22Rv1 (cell line): ENCODE measurements at regions not wholly inside any gene's neighbourhood (a gene's known extent, or its start where the extent isn't known, plus 50 kb on each side); places are given as distances from the start of the nearest gene placed in this dataset.

ENCODE experiments used
- H3K27ac ChIP-seq: fragments of 450-650 bp; 2 replicates; pipeline ENCODE4 v1.5.1; 2017
- ZFX ChIP-seq: fragments of 450-650 bp; IDR thresholded peaks from 2 replicates; pipeline ENCODE4 v1.6.1; 2017; ENCODE audit warnings: antibody characterized with exemption, borderline replicate concordance
- TF ChIP-seq, protein P1 (sequence below): fragments of 450-650 bp; IDR thresholded peaks from 2 replicates; pipeline ENCODE4 v1.5.1; 2017; ENCODE audit warnings: mild to moderate bottlenecking

DNA sequence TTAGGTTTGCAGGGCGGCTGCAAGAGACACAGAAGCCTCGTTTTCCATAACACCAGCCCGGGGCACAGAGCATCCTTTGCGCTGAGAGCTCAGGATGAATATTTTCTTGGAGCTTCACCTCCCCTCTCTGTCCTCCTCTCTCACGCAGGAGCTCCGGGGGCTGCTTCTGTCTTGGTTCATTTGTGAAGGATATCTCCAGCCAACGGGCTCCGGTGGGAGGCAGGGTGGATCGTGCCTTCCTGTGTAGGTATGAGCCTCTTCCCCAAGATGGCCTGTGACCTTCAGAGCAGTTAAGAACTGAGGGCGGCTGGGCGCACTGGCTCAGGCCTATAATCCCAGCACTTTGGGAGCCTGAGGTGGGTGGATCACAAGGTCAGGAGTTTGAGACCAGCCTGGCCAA, 319.0 kb upstream of the C1orf174 start:
- TF ChIP-seq, protein P1, sequence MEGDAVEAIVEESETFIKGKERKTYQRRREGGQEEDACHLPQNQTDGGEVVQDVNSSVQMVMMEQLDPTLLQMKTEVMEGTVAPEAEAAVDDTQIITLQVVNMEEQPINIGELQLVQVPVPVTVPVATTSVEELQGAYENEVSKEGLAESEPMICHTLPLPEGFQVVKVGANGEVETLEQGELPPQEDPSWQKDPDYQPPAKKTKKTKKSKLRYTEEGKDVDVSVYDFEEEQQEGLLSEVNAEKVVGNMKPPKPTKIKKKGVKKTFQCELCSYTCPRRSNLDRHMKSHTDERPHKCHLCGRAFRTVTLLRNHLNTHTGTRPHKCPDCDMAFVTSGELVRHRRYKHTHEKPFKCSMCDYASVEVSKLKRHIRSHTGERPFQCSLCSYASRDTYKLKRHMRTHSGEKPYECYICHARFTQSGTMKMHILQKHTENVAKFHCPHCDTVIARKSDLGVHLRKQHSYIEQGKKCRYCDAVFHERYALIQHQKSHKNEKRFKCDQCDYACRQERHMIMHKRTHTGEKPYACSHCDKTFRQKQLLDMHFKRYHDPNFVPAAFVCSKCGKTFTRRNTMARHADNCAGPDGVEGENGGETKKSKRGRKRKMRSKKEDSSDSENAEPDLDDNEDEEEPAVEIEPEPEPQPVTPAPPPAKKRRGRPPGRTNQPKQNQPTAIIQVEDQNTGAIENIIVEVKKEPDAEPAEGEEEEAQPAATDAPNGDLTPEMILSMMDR = no peak
- TF ChIP-seq ZFX = no peak

DNA sequence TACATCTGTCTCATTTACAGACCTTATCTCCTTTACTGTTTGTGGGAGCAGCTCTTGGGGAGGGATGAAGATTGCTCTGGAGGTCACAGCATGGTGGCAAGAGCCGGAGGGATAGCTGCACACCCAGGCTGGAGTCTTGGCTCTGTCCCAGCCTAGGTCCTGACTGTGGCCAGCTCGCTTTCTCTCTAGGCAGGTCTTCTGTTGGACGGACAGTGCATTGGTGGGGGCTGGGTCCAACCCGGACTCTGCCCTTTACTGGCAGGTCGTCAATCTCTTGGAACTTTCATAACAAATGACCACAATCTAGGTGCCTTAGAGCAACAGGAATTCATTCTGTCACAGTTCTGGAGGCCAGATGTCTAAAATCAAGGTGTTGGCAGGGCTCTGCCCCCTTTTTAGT, 319.8 kb upstream of the C1orf174 start:
- no peak for TF ChIP-seq ZFX
- TF ChIP-seq, protein P1 = no peak
- no peak overlapping the region for H3K27ac ChIP-seq

More for the DNA sequence above, 319.0 kb upstream of the C1orf174 start:
- no peak overlapping the region for H3K27ac ChIP-seq

DNA sequence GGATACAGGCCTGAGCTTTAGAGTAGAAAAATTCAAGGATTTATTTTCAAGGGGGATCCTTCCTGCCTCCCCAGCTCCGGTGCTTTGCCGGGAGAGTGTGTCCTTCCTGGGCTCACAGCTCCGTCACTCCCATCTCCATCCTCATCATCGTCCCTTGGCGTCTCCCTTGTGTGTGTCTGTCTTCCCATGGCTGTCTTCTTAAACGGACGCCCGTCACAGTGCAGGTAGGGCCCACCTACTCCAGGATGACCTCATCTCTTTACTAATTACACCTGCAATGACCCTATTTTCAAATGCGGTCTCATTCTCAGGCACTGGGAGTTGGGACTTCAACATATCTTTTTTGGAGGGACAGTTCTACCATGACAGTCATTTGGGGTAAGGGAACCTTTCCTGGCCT, 320.3 kb upstream of the C1orf174 start:
- no peak for TF ChIP-seq ZFX
- TF ChIP-seq, protein P1 = no peak
- no peak overlapping the region for H3K27ac ChIP-seq

GRCh38 chr1:4221107-4221506, 321.0 kb upstream of the C1orf174 start:
- no peak for TF ChIP-seq ZFX
- TF ChIP-seq, protein P1 = no peak
- no peak overlapping the region for H3K27ac ChIP-seq

DNA sequence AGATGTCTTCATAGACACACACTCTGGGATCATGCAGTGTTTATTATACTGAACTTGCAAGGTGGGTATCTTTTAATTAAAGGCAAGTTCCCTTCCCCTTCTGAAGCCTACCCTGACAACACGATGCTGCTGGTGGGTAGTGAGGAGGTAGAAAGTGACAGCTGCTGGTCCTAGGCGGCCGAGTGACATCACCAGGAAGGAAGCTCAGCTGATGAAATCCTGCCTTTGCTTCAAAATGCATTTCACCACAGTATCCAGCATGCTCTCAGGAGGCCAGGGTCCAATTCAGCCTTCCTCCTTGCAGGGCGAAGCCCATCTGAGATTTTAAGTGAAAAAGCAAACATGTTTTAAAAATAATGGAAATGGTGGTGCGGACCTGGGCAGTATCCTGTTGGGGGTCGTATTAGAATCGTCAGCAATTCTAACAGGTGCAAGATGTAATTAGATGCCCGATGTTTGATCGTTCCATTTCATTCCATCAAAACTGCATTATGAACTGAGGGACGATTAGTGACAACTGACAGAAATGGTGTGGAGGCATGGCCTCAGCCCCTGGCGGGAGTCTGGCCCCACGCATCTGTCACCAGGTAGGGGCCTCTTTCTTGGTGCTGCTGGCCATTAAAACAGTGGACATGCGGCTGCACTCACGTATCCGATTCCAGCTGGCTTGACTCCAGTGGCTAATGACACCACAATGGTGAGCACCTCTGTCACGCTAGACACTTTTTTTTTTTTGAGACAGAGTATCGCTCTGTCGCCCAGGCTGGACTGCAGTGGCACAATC, 324.8 kb upstream of the C1orf174 start:
- TF ChIP-seq ZFX = no peak
- TF ChIP-seq, protein P1 = no peak
- H3K27ac ChIP-seq = no peak overlapping the region

- TF ChIP-seq, protein P1 = no peak
- TF ChIP-seq ZFX = no peak
Observed at GRCh38 chr1:4227986-4228385, 327.9 kb upstream of the C1orf174 start.

DNA sequence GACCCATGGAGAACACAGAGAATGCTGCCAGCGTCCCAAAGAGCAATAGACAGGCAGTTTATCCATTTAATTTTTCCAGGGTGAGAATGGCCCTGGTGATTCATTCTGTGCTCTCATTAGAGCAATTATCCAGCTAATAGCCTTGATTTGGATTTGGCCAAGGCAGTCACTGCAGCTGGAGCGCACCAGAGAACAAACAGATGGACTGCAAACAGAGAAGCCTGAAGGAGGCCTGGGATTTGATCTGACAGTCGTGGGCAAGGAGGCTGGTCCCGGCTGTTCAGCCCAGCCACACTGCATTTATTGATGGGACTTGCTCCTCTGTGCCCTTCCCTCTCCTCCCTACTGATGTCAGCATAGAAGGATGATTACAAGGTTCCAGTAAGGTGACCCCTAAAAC, 353.9 kb upstream of the C1orf174 start:
- H3K27ac ChIP-seq = no peak overlapping the region
- no peak for TF ChIP-seq ZFX
- TF ChIP-seq, protein P1 = no peak

More at GRCh38 chr1:4227986-4228385, 327.9 kb upstream of the C1orf174 start:
- no peak overlapping the region for H3K27ac ChIP-seq
